Midbrain (tissue), 1 donor: ENCODE measurements at regions not wholly inside any gene's neighbourhood (a gene's known extent, or its start where the extent isn't known, plus 50 kb on each side); places are given as distances from the start of the nearest gene placed in this dataset.
"Not testable (repeated sequence)": the region's sequence is repeated elsewhere in the genome, so short reads cannot be mapped to it uniquely, and the experiment has no call there.

Source experiments
- DNase-seq: peaks from one replicate; lab custom pipeline; 2025; lab: John Stamatoyannopoulos, UW

- DNase-seq = no peak
Measured at GRCh38 chr18:27579364-27579763, 394.3 kb upstream of the CHST9 start.

GRCh38 chr18:27577752-27578151 lies 392.6 kb upstream of the CHST9 start:
- no peak for DNase-seq

DNA sequence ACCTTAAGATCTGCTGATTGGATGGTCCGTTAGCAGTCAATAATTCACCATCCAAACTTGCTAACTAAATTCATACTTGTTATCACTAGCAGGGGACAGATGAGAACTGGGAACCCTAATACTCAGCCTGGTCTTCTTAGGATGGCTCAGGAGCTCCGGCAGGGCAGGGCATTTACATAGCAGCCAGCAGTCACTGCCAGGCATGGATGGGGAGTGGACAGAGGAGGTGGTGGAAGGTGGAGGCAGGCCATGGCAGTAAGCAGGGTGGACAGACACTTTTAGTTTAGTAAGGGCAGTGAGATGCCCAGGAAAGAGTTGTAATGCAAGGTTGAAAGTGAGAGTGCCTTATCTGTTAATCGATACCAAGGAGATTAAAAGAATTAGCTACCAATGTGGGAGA lies 392.2 kb upstream of the CHST9 start:
- DNase-seq = no peak

DNA sequence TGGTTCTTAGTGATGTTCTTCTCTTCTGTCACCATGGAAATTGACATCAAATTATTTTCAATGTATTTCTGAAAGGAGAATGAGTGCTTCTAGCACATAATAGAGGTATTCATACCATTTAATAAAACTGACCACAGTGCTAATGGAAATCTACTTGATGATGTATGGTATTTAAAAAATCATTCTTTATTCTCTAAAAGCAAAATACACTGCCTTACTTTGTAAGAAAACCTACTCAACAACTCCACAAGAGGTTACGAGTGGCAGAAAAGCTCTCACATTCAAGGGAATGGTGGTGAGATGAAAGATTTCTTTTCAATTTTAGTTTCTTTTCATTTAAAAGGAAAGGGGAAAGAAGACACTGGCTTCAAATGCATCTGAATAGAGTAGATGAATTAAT lies 382.3 kb upstream of the CHST9 start:
- DNase-seq = no peak

DNA sequence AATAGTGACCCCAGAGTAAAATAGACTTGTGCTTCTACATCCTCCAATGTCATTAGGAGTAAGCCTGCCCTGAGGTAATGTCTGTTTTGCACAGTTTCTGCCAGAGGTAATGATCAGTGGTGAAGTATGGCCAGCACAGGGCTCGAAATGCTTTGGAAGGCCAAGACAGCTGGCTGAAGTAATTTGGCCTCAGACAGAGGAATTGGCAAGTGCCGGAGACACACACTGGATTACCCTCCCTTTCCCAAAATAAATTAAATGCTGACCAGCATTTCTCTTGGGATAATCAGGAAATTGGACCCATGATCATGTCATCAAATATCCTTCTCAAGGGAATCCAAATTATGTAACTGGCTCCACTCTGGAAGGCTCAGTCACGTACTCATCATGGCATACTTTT lies 379.0 kb upstream of the CHST9 start:
- DNase-seq = no peak

DNA sequence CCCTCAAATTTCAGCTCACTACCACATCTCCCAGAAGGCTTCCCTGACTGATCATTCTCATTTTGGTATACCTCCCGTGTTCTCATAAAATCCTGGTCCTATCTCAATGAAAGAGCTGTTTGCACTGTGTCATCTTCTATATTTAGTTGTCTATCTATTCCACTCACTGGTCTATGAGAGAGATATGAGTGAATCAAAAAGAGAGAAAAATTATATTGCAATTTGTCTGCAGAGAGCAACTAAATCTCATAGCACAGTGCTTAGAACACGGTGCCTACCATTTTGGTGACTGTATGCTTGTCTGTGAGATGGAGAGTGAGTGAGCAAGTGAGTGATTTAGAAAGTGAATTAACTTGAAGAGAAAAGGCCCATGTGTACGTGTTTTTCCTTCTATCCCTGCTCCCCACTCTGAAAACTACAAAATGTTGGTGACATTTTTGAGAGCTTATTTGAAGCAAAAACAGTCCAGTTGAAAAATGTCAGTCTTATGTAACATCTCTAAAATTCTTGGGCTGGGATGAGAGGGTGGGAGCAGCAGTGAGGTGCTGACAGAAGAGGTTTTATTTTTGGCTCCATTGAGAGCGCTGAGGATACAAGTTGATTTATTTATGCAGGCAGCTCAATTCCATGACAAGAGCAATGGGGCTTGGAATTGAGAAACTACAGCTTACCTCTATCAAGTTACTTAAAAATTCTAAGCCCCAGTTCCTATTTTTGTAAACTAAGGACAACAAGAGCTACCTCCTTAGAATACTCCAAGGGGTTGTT lies 373.5 kb upstream of the CHST9 start:
- no peak for DNase-seq

DNA sequence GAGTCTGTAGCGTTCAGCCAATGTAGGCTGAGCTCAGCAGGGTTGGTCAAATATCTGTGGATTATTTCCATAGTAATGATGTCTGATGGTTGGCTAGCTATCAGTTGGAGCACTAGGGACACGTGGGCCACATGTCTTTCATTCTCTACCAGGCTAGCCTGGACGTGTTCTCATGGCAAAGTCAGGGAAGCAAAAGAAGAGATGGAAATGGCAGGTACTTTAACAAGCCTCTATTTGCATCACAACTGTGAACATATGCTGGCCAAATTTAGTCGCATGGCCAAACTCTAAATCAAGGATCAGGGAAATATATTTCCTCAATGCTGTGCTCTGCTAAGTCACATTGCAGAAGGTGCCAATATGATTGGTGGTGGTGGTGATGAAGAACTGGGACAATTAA lies 371.6 kb upstream of the CHST9 start:
- no peak for DNase-seq

GRCh38 chr18:27549335-27550039 lies 364.4 kb upstream of the CHST9 start:
- no peak for DNase-seq

DNA sequence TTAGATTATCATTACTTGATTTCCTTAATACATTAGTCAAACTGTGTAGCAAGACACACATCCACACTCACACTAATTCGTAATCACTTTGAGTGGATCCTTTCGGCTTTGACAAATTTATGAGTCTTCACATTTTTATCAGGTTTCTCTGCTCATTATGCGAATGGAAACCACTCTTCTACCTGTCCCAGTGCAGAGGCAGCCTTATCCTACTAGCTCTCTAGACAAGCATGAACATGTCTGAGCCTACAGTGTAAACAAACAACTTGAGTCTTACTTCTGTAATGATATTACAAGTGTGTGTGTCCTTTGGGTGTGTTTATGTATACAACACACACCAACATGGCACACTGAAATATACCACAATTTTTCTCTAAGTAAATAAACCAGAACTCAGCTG lies 361.9 kb upstream of the CHST9 start:
- no peak for DNase-seq

- no peak for DNase-seq
Measured at GRCh38 chr18:27544206-27544605, 359.1 kb upstream of the CHST9 start.

DNA sequence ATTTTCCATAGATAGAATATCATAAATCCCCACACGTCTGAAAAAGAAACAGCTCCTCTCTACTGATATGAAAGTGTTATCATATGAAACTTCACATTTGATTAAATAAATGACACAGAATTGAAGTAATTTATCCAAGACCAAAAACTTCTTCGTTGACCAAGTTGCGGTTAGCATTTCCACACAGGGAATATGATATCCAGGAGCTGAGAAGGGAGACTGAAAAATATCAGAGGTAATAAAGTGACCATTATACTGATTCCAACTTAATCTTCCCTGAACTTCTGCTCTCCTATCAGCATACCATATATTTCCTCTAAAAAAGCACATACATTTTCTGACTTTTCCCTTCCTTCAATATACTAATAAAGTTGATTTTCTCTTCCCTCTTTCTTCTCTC lies 356.2 kb upstream of the CHST9 start:
- no peak for DNase-seq

DNA sequence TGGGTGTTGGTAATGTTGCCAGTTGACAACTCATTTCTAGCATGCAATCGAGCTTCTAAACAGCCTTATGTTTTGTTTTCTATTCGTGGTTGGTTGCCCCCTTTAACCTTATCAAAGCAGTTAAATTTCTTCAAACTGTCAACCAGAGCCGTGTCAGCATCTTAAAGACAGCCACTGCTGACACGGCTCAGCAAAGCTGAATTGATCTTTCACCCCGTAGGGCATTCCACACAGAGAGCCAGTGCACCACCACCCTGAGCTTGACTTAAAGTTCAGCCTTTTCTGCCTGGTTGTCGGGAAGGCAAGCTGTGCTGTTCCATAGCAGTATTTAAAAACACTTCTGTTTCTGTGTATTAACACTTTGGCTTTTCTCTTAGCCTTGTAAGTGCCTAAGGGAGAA lies 355.0 kb upstream of the CHST9 start:
- no peak for DNase-seq

GRCh38 chr18:27528925-27529521 lies 343.9 kb upstream of the CHST9 start:
- DNase-seq = no peak

- DNase-seq = no peak
Measured at GRCh38 chr18:27527856-27528255, 342.7 kb upstream of the CHST9 start.

- no peak for DNase-seq
Measured at GRCh38 chr18:27520401-27520800, 335.3 kb upstream of the CHST9 start.

DNA sequence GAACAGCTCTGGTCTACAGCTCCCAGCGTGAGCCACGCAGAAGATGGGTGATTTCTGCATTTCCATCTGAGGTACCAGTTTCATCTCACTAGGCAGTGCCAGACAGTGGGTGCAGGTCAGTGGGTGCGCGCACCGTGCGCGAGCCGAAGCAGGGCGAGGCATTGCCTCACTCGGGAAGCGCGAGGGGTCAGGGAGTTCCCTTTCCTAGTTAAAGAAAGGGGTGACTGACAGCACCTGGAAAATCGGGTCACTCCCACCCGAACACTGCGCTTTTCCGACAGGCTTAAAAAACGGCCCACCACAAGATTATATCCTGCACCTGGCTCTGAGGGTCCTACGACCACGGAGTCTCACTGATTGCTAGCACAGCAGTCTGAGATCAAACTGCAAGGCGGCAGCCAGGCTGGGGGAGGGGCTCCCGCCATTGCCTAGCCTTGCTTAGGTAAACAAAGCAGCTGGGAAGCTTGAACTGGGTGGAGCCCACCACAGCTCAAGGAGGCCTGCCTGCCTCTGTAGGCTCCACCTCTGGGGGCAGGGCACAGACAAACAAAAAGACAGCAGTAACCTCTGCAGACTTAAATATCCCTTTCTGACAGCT lies 325.0 kb upstream of the CHST9 start:
- DNase-seq = not testable (repeated sequence)

DNA sequence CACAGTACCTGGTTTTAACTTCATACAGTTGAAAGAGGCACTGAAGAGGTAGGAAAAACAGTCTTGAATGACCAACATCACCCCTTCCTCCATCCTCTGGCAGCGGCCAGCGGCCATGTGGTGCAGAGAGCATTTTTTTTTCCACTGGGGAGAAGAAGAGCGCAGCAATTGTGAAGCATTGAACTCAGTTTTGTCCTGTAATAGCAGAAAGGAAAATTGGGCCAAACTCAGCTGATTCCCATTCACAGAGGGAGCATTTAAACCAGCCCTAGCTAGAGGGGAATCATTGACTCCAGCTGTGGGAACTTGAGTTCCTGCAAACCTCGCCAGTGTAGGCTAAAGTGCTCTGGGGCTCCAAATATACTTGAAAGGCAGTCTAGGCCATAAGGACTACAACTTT lies 316.6 kb upstream of the CHST9 start:
- peak; percentile 23 for DNase-seq

DNA sequence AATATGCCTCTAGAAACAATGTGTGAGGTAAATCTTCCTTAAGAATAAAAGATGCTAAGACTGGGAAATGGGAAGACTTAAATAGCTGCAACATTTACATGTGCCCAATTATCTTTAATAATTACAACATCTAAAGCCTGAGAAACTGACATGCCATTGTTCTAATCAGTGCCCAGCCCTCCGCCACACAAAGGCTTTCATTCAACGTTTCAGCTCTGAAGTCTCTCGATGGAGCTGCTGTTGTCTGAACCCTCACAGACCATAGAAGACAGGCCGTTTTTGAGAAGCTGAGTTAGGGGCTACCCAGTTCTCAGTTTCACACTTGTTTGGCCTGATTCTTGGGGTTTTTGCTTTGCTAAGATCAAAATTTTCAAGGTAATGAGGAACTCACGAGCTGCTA lies 315.4 kb upstream of the CHST9 start:
- DNase-seq = peak; percentile 37

DNA sequence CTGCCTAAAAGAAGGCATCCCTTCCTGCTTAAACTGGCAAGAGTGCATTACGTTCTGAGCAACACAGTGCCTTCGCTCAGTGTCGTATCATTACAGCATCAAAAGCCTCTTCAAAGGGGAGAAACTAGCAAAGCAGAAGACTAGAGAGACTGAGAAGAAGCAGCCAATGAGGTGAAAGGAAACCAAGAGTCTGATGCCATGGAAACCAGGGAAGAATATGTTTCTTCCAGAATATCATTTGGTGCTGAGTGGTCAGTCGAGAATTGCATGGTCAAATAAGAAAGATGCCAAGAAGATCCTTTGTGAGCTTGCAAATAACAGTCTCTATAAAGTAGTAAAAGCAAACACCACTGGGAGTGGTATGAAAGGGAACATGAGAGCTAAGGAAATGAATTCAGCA lies 312.1 kb upstream of the CHST9 start:
- no peak for DNase-seq

DNA sequence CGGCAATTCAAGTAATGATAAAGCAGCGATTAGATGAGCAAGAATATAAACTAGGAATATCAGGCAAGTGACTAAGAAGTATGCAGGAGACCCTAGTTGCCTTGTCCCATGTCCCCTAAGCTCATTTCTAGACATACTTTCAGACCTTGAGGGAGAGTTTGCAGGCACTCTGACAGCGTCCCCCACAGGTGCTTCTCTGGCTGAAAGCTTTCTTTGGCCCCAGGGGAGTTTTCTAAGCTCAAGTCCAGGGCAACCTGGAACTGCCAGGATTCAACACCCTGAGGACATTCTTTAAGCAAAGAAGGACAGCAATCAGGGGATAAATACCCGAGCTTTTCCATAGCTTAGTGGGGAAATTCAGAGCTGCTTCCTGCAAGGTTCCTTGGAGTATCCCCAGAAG lies 308.1 kb upstream of the CHST9 start:
- DNase-seq = no peak

- no peak for DNase-seq
Measured at GRCh38 chr18:27491772-27492171, 306.7 kb upstream of the CHST9 start.

GRCh38 chr18:27483276-27483675 lies 298.2 kb upstream of the CHST9 start:
- DNase-seq = no peak

DNA sequence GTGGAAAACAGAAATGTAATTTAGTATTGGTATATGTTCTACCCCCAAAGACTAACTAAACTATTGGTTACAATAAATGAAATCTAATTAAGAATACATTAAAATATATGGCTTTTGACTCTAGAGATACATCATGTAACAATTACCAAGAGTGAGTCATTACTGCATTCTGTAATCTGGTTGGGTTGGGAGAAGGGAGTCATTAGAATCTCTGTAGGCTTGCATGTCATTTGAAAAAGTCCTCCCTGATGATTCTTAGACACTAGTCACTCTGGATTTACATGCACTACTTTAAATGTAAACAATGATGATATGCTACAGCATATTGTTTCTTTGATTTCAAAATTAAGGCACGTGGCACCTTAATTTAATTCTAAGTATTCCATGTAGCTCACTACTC lies 293.4 kb upstream of the CHST9 start:
- no peak for DNase-seq
